HCT116 (cell line): ENCODE measurements at regions not wholly inside any gene's neighbourhood (a gene's known extent, or its start where the extent isn't known, plus 50 kb on each side); places are given as distances from the start of the nearest gene placed in this dataset.

Experiments
- ATAC-seq: fragments of 200-7000 bp; cut with Tn5 transposase; 2 replicates; pipeline ENCODE4 v1.9.1; 2020; ENCODE audit warnings: mild to moderate bottlenecking, moderate library complexity
- BruUV-seq: library from RNA; stranded (reverse); fragments of 400-500 nt; replicated peaks from 2 replicates; lab custom pipeline; 2021; lab: Mats Ljungman, UMichigan
- CTCF ChIA-PET: fragments of 300-600 bp; sonication (Branson Sonifier 250); formaldehyde crosslinking; loops from one replicate; lab custom pipeline; 2021; ENCODE audit warnings: antibody characterized with exemption; lab: Charles Lee
- POLR2A ChIA-PET: fragments of 300-600, 350-600 bp; sonication (Branson Sonifier 250); formaldehyde crosslinking; loops from one replicate; lab custom pipeline; 2021; ENCODE audit warnings: antibody characterized with exemption; lab: Charles Lee
- RAD21 ChIA-PET, 2 experiments: fragments of 300-600 bp; sonication (Branson Sonifier 250); formaldehyde crosslinking; loops; one replicate each; lab custom pipeline; 2023; ENCODE audit warnings: low total read pairs in 2 of 2; ENCODE audit not compliant: uncharacterized antibody in 2 of 2, unreplicated experiment in 2 of 2, low non-redundant PET in 1 of 2; lab: Charles Lee
- DNase-seq: peaks from one replicate; pipeline ENCODE4 v3.0.0-alpha.2; 2010; ENCODE audit warnings: low read depth, low spot score
- H2AFZ ChIP-seq: fragments of 200-600 bp; shearing (Covaris generic), sonication (generic); 2 replicates; pipeline ENCODE4 v1.6.1; 2017; ENCODE audit warnings: low read depth, mixed run types, mixed read lengths, antibody characterized with exemption, low read length; ENCODE audit not compliant: poor library complexity, severe bottlenecking
- H3K27ac ChIP-seq: 2 replicates; pipeline ENCODE4 v1.5.1; 2012; ENCODE audit warnings: low read depth, low read length
- H3K27me3 ChIP-seq: fragments of 200-600 bp; sonication (generic); 2 replicates; pipeline ENCODE4 v1.6.1; 2016; ENCODE audit warnings: mixed run types, low read length, mixed read lengths; ENCODE audit not compliant: insufficient read depth
- H3K36me3 ChIP-seq, 2 experiments: fragments of 200-500 bp in 1 of 2; fragments of 200-600 bp in 1 of 2; sonication (Bioruptor generic) in 1 of 2; sonication (generic) in 1 of 2; 2 replicates each; pipeline versions ENCODE4 v1.5.1 to v1.6.1; 2014 to 2016; ENCODE audit warnings: low read length in 2 of 2, inconsistent platforms in 1 of 2, mixed read lengths in 1 of 2, mixed run types in 1 of 2; ENCODE audit not compliant: insufficient read depth in 2 of 2, control insufficient read depth in 1 of 2
- H3K4me1 ChIP-seq, 2 experiments: fragments of 200-600 bp in 1 of 2; sonication (generic) in 1 of 2; 2 replicates each; pipeline versions ENCODE4 v1.5.1 to v1.6.1; 2012 to 2017; ENCODE audit warnings: low read length in 2 of 2, inconsistent platforms in 1 of 2, mild to moderate bottlenecking in 1 of 2, mixed read lengths in 1 of 2, mixed run types in 1 of 2, moderate library complexity in 1 of 2; ENCODE audit not compliant: insufficient read depth in 2 of 2, control insufficient read depth in 1 of 2
- H3K4me2 ChIP-seq: fragments of 200-600 bp; sonication (generic); 2 replicates; pipeline ENCODE4 v1.6.1; 2017; ENCODE audit warnings: mixed run types, low read length, mixed read lengths
- H3K4me3 ChIP-seq, 2 experiments: fragments of 200-600 bp in 1 of 2; sonication (generic) in 1 of 2; replicated peaks in 1 of 2; 2 replicates each; pipeline ENCODE4 v1.5.1; 2011 to 2016; ENCODE audit warnings: low read length in 2 of 2, control low read depth in 1 of 2, low read depth in 1 of 2, mild to moderate bottlenecking in 1 of 2, mixed read lengths in 1 of 2, mixed run types in 1 of 2
- H3K79me2 ChIP-seq: fragments of 200-600 bp; sonication (generic); 2 replicates; pipeline ENCODE4 v1.6.1; 2017; ENCODE audit warnings: mild to moderate bottlenecking, mixed run types, low read length, moderate library complexity, mixed read lengths; ENCODE audit not compliant: insufficient read depth
- H3K9ac ChIP-seq: fragments of 200-600 bp; sonication (generic); 2 replicates; pipeline ENCODE4 v1.6.1; 2016; ENCODE audit warnings: low read length, mixed read lengths
- H3K9me2 ChIP-seq: fragments of 200-600 bp; sonication (generic), shearing (Covaris generic); 2 replicates; pipeline ENCODE4 v1.6.1; 2017; ENCODE audit warnings: mixed run types, mild to moderate bottlenecking, moderate library complexity; ENCODE audit not compliant: insufficient read depth
- H3K9me3 ChIP-seq, 2 experiments: fragments of 200-500 bp in 1 of 2; fragments of 200-600 bp in 1 of 2; sonication (Bioruptor generic) in 1 of 2; sonication (generic) in 1 of 2; 2 replicates each; pipeline ENCODE4 v1.6.1; 2014 to 2017; ENCODE audit warnings: low read length in 2 of 2, mixed read lengths in 2 of 2, inconsistent platforms in 1 of 2, low read depth in 1 of 2, mild to moderate bottlenecking in 1 of 2, mixed run types in 1 of 2, moderate library complexity in 1 of 2; ENCODE audit not compliant: control insufficient read depth in 1 of 2, insufficient read depth in 1 of 2
- H4K20me1 ChIP-seq: fragments of 200-600 bp; sonication (generic), shearing (Covaris generic); 2 replicates; pipeline ENCODE4 v1.6.1; 2017; ENCODE audit warnings: mixed run types, mild to moderate bottlenecking, moderate library complexity; ENCODE audit not compliant: insufficient read depth
- ATF3 ChIP-seq: IDR thresholded peaks from 2 replicates; pipeline ENCODE4 v1.6.1; 2012
- CBX3 ChIP-seq: IDR thresholded peaks from 2 replicates; pipeline ENCODE4 v1.6.1; 2012; ENCODE audit warnings: low read depth
- CEBPB ChIP-seq: IDR thresholded peaks from 2 replicates; pipeline ENCODE4 v1.6.1; 2012; ENCODE audit warnings: low read depth
- CTCF ChIP-seq, 3 experiments: fragments of 200-600 bp in 1 of 3; sonication (generic) in 1 of 3; IDR thresholded peaks in 2 of 3; conservative IDR thresholded peaks in 1 of 3; 2 replicates each; pipeline ENCODE4 v1.5.1; 2012 to 2017; ENCODE audit warnings: low read depth in 2 of 3, low read length in 2 of 3, antibody characterized with exemption in 1 of 3, borderline replicate concordance in 1 of 3, control low read depth in 1 of 3, mild to moderate bottlenecking in 1 of 3, mixed read lengths in 1 of 3, mixed run types in 1 of 3, moderate library complexity in 1 of 3; ENCODE audit not compliant: insufficient read depth in 1 of 3
- EGR1 ChIP-seq: IDR thresholded peaks from 2 replicates; pipeline ENCODE4 v1.6.1; 2012; ENCODE audit warnings: low read depth
- ELF1 ChIP-seq: IDR thresholded peaks from 2 replicates; pipeline ENCODE4 v1.6.1; 2012; ENCODE audit warnings: low read depth, borderline replicate concordance
- EZH2 ChIP-seq: fragments of 200-600 bp; sonication (generic); IDR thresholded peaks from 2 replicates; pipeline ENCODE4 v1.6.1; 2017; ENCODE audit warnings: antibody characterized with exemption, mixed run types
- EZH2phosphoT487 ChIP-seq: fragments of 200-600 bp; IDR thresholded peaks from 2 replicates; pipeline ENCODE4 v1.6.1; 2018; ENCODE audit warnings: antibody characterized with exemption, borderline replicate concordance
- FOSL1 ChIP-seq: IDR thresholded peaks from 2 replicates; pipeline ENCODE4 v1.6.1; 2012; ENCODE audit warnings: low read depth
- JUND ChIP-seq: IDR thresholded peaks from 2 replicates; pipeline ENCODE4 v1.6.1; 2012
- MAX ChIP-seq: IDR thresholded peaks from 2 replicates; pipeline ENCODE4 v1.6.1; 2012
- POLR2A ChIP-seq: IDR thresholded peaks from 2 replicates; pipeline ENCODE4 v1.7.0; 2011; ENCODE audit warnings: borderline replicate concordance; ENCODE audit not compliant: insufficient read depth, insufficient read length; ENCODE audit errors: extremely low read depth
- POLR2AphosphoS5 ChIP-seq: IDR thresholded peaks from 2 replicates; pipeline ENCODE4 v1.6.1; 2011; ENCODE audit warnings: mild to moderate bottlenecking, low read depth, low read length, moderate library complexity
- RAD21 ChIP-seq: IDR thresholded peaks from 2 replicates; pipeline ENCODE4 v1.6.1; 2012; ENCODE audit warnings: low read depth, mild to moderate bottlenecking
- SIN3A ChIP-seq: IDR thresholded peaks from 2 replicates; pipeline ENCODE4 v1.6.1; 2012; ENCODE audit warnings: low read depth
- SP1 ChIP-seq: IDR thresholded peaks from 2 replicates; pipeline ENCODE4 v1.6.1; 2012; ENCODE audit warnings: low read depth
- SRF ChIP-seq: IDR thresholded peaks from 2 replicates; pipeline ENCODE4 v1.6.1; 2012; ENCODE audit warnings: low read depth
- TCF7L2 ChIP-seq: IDR thresholded peaks from 2 replicates; pipeline ENCODE4 v1.7.0; 2011; ENCODE audit warnings: borderline replicate concordance, inconsistent platforms; ENCODE audit not compliant: insufficient read depth, insufficient read length; ENCODE audit errors: extremely low read depth
- ZBTB33 ChIP-seq: IDR thresholded peaks from 2 replicates; pipeline ENCODE4 v1.6.1; 2011; ENCODE audit warnings: mild to moderate bottlenecking, low read length, moderate library complexity; ENCODE audit not compliant: insufficient replicate concordance; ENCODE audit errors: extremely low read depth
- intact Hi-C: fragments of 100-400 bp; cut with micrococcal nuclease; formaldehyde crosslinking; loops from 2 replicates; pipeline ENCODE4 v1.10.0; 2022

- Histone ChIP-seq H3K9ac (no peak overlapping the region), H3K9me2 (no peaks in the 10 kb centered on the region), H3K27me3 (no peaks in the 10 kb centered on the region), H3K27ac (no peak overlapping the region), H3K79me2 (no peaks in the 10 kb centered on the region), H4K20me1 (no peaks in the 10 kb centered on the region), H3K4me3 (no peak overlapping the region), H2AFZ (no peak overlapping the region), H3K36me3 (no peaks in the 10 kb centered on the region), H3K4me1 (no peaks in the 10 kb centered on the region), H3K9me3 (peaks cover 0 to 13% of the 10 kb centered on the region in 2 experiments; a peak in 2 of 4 replicates), H3K4me2 (no peak overlapping the region)
- POLR2A ChIA-PET = no interaction called here
- CTCF ChIA-PET = no interaction called here
- no peak for DNase-seq
- RAD21 ChIA-PET = no interaction called here
- ATAC-seq = no peak
- intact Hi-C loops = no loop called here
- TF ChIP-seq FOSL1 (no peak), EZH2 (no peak), ELF1 (no peak), EZH2phosphoT487 (no peak), ATF3 (no peak), JUND (no peak), SIN3A (no peak), CBX3 (no peak), MAX (no peak), TCF7L2 (no peak), ZBTB33 (no peak), SP1 (no peak), POLR2A (no peak), CEBPB (no peak), EGR1 (no peak), RAD21 (no peak), CTCF (IDR thresholded peaks at IDR 0.05 in 2 of 3, conservative IDR thresholded peaks at IDR 0.05 in 1 of 3; ENCODE audit: borderline replicate concordance in 1 of 3, insufficient read depth in 1 of 3, low read depth in 2 of 3, low read length in 2 of 3) (no peak), SRF (no peak), POLR2AphosphoS5 (no peak)
- no TSS peak for BruUV-seq
Measured at GRCh38 chr9:25480696-25481095, 197.5 kb downstream of the TUSC1 start.
